ENCODE measurements at regions not wholly inside any gene's neighbourhood (a gene's known extent, or its start where the extent isn't known, plus 50 kb on each side); places are given as distances from the start of the nearest gene placed in this dataset.

DNA sequence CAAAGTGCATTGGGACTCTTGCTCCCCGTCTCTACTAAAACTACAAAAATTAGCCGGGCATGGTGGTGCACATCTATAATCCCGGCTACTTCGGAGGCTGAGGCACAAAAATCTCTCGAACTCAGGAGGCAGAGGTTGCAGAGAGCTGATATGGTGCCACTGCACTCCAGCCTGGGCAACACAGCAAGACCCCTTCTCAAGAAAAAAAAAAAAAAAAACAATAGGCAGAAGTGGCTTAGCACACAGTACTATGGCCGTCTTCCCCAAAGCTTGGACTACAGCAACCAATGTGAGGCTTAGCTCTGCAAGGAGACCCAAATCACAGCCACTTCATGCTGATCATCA, 162.8 kb upstream of the PRDX4 start:
- no peak overlapping the region for H3K27ac ChIP-seq (ENCODE audit: low read length in 2 of 2)
- no peaks in the 10 kb centered on the region for H4K20me1 ChIP-seq (ENCODE audit: control insufficient read depth, insufficient read depth, low read length, poor library complexity, severe bottlenecking)
- H3K79me2 ChIP-seq (ENCODE audit: control insufficient read depth, insufficient read depth, low read length): no peaks in the 10 kb centered on the region
- intact Hi-C loops (cut with micrococcal nuclease): no loop called here
- H3K4me2 ChIP-seq (replicated peaks; ENCODE audit: low read depth, low read length, poor library complexity, severe bottlenecking): no peak overlapping the region
- H3K9me3 Mint-ChIP-seq (ENCODE audit: insufficient read depth): no peaks in the 10 kb centered on the region
- TF ChIP-seq EZH2 (IDR thresholded peaks at IDR 0.05; ENCODE audit: borderline replicate concordance, insufficient read depth, low read depth, low read length, poor library complexity, severe bottlenecking): no peak
- TF ChIP-seq, protein P1, sequence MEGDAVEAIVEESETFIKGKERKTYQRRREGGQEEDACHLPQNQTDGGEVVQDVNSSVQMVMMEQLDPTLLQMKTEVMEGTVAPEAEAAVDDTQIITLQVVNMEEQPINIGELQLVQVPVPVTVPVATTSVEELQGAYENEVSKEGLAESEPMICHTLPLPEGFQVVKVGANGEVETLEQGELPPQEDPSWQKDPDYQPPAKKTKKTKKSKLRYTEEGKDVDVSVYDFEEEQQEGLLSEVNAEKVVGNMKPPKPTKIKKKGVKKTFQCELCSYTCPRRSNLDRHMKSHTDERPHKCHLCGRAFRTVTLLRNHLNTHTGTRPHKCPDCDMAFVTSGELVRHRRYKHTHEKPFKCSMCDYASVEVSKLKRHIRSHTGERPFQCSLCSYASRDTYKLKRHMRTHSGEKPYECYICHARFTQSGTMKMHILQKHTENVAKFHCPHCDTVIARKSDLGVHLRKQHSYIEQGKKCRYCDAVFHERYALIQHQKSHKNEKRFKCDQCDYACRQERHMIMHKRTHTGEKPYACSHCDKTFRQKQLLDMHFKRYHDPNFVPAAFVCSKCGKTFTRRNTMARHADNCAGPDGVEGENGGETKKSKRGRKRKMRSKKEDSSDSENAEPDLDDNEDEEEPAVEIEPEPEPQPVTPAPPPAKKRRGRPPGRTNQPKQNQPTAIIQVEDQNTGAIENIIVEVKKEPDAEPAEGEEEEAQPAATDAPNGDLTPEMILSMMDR (IDR thresholded peaks at IDR 0.05): no peak
- no peak overlapping the region for H3K4me3 Mint-ChIP-seq
- ChIA-PET POLR2A (no interaction called here), CTCF (no interaction called here)
- WGBS (ENCODE audit: insufficient coverage): 90% methylated on average over 3 of the region's 6 CpGs
- H3K4me3 ChIP-seq (ENCODE audit: control extremely low read depth in 1 of 5, extremely low read depth in 1 of 5, insufficient read depth in 1 of 5, low read depth in 2 of 5, low read length in 4 of 5): no peak overlapping the region
- DNase-seq (no peak), ATAC-seq (ENCODE audit: low read depth) (no peak)
- peaks cover 0 to 4% (median 0%) of the 10 kb centered on the region in 3 donors for H3K9me3 ChIP-seq (ENCODE audit: control extremely low read depth in 1 of 3, control insufficient read depth in 2 of 3, insufficient read depth in 1 of 3, low read length in 2 of 3)
- no peaks in the 10 kb centered on the region for H3K4me1 Mint-ChIP-seq
- H2AFZ ChIP-seq (ENCODE audit: insufficient read depth, low read depth, low read length, poor library complexity, severe bottlenecking): no peak overlapping the region
- no peaks in the 10 kb centered on the region for H3K36me3 ChIP-seq (replicated peaks in 1 of 2; ENCODE audit: control extremely low read depth in 1 of 2, control insufficient read depth in 1 of 2, extremely low read depth in 1 of 2, insufficient read depth in 2 of 2, low read length in 1 of 2)
- no peaks in the 10 kb centered on the region for H3K4me1 ChIP-seq (ENCODE audit: control insufficient read depth in 2 of 2, insufficient read depth in 2 of 2, low read length in 2 of 2)
- H3K9ac ChIP-seq (ENCODE audit: low read length): no peak overlapping the region
- no peaks in the 10 kb centered on the region for H3K27me3 Mint-ChIP-seq
- no peaks in the 10 kb centered on the region for H3K27me3 ChIP-seq (replicated peaks in 1 of 4; ENCODE audit: control extremely low read depth in 1 of 4, control insufficient read depth in 3 of 4, insufficient read depth in 4 of 4, low read length in 3 of 4)
- H3K27ac Mint-ChIP-seq: no peak overlapping the region

DNA sequence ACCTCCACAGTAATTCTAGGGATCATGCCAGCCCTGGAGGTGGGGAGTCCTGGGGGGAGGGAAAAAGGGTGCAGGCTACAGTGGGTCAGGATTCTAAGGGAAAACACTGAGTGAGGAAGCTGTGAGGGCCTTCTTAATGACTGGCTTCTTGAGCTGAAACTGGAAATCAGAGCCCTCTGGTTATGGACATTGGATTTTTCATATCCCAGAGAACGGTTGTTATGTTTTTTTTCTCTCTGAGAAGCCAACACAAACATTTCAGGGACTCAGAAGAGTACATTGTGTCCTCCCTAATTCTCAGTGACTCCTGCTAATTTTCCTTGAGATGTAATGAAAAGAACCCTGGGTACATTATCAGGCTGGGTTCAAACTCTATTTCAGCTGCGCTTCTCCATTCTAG, 162.4 kb upstream of the PRDX4 start:
- Histone ChIP-seq H4K20me1 (ENCODE audit: control insufficient read depth, insufficient read depth, low read length, poor library complexity, severe bottlenecking) (no peaks in the 10 kb centered on the region), H3K79me2 (ENCODE audit: control insufficient read depth, insufficient read depth, low read length) (no peaks in the 10 kb centered on the region), H2AFZ (ENCODE audit: insufficient read depth, low read depth, low read length, poor library complexity, severe bottlenecking) (no peak overlapping the region), H3K27me3 (replicated peaks in 1 of 4; ENCODE audit: control extremely low read depth in 1 of 4, control insufficient read depth in 3 of 4, insufficient read depth in 4 of 4, low read length in 3 of 4) (no peaks in the 10 kb centered on the region), H3K4me3 (ENCODE audit: control extremely low read depth in 1 of 5, extremely low read depth in 1 of 5, insufficient read depth in 1 of 5, low read depth in 2 of 5, low read length in 4 of 5) (no peak overlapping the region), H3K36me3 (replicated peaks in 1 of 2; ENCODE audit: control extremely low read depth in 1 of 2, control insufficient read depth in 1 of 2, extremely low read depth in 1 of 2, insufficient read depth in 2 of 2, low read length in 1 of 2) (no peaks in the 10 kb centered on the region), H3K27ac (ENCODE audit: low read length in 2 of 2) (no peak overlapping the region), H3K4me1 (ENCODE audit: control insufficient read depth in 2 of 2, insufficient read depth in 2 of 2, low read length in 2 of 2) (no peaks in the 10 kb centered on the region), H3K9ac (ENCODE audit: low read length) (no peak overlapping the region), H3K4me2 (replicated peaks; ENCODE audit: low read depth, low read length, poor library complexity, severe bottlenecking) (no peak overlapping the region), H3K9me3 (ENCODE audit: control extremely low read depth in 1 of 3, control insufficient read depth in 2 of 3, insufficient read depth in 1 of 3, low read length in 2 of 3) (peaks cover 0 to 7% (median 0%) of the 10 kb centered on the region in 3 donors)
- CTCF ChIA-PET: no interaction called here
- DNase-seq: no peak
- intact Hi-C loops (cut with micrococcal nuclease): no loop called here
- H3K4me3 Mint-ChIP-seq: no peak overlapping the region
- no peaks in the 10 kb centered on the region for H3K27me3 Mint-ChIP-seq
- 100% methylated on average over 1 of the region's 2 CpGs for WGBS (ENCODE audit: insufficient coverage)
- no peak for ATAC-seq (ENCODE audit: low read depth)
- TF ChIP-seq, protein P1 (IDR thresholded peaks at IDR 0.05): no peak
- TF ChIP-seq EZH2 (IDR thresholded peaks at IDR 0.05; ENCODE audit: borderline replicate concordance, insufficient read depth, low read depth, low read length, poor library complexity, severe bottlenecking): no peak
- H3K9me3 Mint-ChIP-seq (ENCODE audit: insufficient read depth): no peaks in the 10 kb centered on the region
- H3K27ac Mint-ChIP-seq: no peak overlapping the region
- POLR2A ChIA-PET: no interaction called here
- H3K4me1 Mint-ChIP-seq: no peaks in the 10 kb centered on the region
